Ascending aorta (tissue), 2 donors: ENCODE measurements at regions not wholly inside any gene's neighbourhood (a gene's known extent, or its start where the extent isn't known, plus 50 kb on each side); places are given as distances from the start of the nearest gene placed in this dataset.

ENCODE experiments used
- DNase-seq, 2 donors: peaks; one replicate each; pipeline ENCODE4 v3.0.0-alpha.2; 2019; ENCODE audit warnings: low spot score in 2 of 2
- H3K27ac ChIP-seq, 2 donors: fragments of 200-600 bp; sonication (generic); one replicate each; pipeline ENCODE4 v1.5.1; 2016 to 2017; ENCODE audit warnings: mild to moderate bottlenecking in 1 of 2
- H3K27me3 ChIP-seq: fragments of 200-600 bp; sonication (generic); one replicate; pipeline ENCODE4 v1.5.1; 2017
- H3K36me3 ChIP-seq, 2 donors: fragments of 200-600 bp; sonication (generic); one replicate each; pipeline ENCODE4 v1.5.1; 2016
- H3K4me1 ChIP-seq, 2 donors: fragments of 200-600 bp; sonication (generic); one replicate each; pipeline ENCODE4 v1.5.1; 2016 to 2017; ENCODE audit warnings: mild to moderate bottlenecking in 1 of 2
- H3K4me3 ChIP-seq, 2 donors: fragments of 200-600 bp; sonication (generic); one replicate each; pipeline ENCODE4 v1.5.1; 2016 to 2017; ENCODE audit warnings: mild to moderate bottlenecking in 1 of 2
- H3K9me3 ChIP-seq, 2 donors: fragments of 200-600 bp; sonication (generic); one replicate each; pipeline ENCODE4 v1.5.1; 2016
- intact Hi-C: fragments of 100-400 bp; cut with DNase I; formaldehyde crosslinking; loops from one replicate; pipeline ENCODE4 v1.15.1; 2023
- TF ChIP-seq, protein P1 (sequence below), 3 experiments: fragments of 200-600 bp in 2 of 3; fragments of 450-650 bp in 1 of 3; sonication (generic) in 2 of 3; IDR thresholded peaks; one replicate each; pipeline ENCODE4 v1.5.1; 2016 to 2019; ENCODE audit warnings: antibody characterized with exemption in 3 of 3, mild to moderate bottlenecking in 1 of 3, moderate library complexity in 1 of 3

DNA sequence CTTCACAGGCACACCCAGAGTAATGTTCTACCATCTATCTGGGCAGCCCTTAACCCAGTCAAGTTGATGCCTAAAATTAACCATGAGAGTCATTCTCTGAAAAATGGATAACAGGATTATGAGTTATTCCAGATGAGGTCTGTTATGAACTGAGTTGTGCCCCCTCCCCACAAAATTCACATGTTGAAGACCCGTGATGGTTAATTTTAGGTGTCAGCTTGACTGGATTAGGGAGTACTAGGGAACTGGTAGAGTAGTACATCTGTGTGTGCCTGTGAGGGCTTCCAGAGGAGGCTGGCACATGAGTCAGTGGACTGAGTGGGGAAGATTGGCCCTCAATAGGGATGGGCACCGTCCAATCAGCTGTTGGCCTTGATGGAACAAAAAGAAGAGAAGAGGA is 110.4 kb upstream of the MYCN start:
- TF ChIP-seq, protein P1, sequence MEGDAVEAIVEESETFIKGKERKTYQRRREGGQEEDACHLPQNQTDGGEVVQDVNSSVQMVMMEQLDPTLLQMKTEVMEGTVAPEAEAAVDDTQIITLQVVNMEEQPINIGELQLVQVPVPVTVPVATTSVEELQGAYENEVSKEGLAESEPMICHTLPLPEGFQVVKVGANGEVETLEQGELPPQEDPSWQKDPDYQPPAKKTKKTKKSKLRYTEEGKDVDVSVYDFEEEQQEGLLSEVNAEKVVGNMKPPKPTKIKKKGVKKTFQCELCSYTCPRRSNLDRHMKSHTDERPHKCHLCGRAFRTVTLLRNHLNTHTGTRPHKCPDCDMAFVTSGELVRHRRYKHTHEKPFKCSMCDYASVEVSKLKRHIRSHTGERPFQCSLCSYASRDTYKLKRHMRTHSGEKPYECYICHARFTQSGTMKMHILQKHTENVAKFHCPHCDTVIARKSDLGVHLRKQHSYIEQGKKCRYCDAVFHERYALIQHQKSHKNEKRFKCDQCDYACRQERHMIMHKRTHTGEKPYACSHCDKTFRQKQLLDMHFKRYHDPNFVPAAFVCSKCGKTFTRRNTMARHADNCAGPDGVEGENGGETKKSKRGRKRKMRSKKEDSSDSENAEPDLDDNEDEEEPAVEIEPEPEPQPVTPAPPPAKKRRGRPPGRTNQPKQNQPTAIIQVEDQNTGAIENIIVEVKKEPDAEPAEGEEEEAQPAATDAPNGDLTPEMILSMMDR (IDR thresholded peaks at IDR 0.05): no peak
- no peaks in the 10 kb centered on the region for H3K27me3 ChIP-seq
- no peak overlapping the region for H3K4me3 ChIP-seq
- H3K36me3 ChIP-seq: no peaks in the 10 kb centered on the region
- no peaks in the 10 kb centered on the region for H3K4me1 ChIP-seq
- no peak overlapping the region for H3K27ac ChIP-seq
- no peak for DNase-seq
- H3K9me3 ChIP-seq: no peaks in the 10 kb centered on the region
- intact Hi-C loops: no loop called here

DNA sequence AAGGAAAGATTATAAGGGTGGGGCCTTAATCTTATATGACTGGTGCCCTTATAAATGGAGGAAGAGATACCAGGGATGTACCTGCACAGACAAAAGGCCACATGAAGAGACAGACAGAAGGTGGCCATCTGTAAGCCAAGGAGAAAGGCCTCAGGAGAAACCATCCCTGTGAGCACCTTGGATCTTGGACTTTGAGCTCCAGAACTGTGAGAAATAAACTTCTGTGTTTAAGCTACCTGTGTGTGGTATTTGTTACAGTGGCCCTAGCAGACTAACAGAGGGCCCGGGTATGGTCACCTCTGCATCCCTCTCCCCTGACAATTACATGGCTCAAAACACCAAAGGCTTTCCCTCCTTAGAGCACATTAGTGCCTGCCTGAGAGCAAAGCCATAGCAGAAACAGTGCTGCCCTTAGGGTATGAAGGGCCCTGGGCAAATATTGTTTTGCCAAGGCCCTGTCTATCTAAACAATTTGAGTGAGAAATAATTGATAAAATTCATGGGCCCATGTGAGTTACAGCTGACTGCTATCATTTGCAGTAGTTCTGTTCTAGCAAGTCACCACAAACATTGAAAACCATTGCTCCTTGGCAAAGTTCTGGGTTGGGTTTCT is 109.3 kb upstream of the MYCN start:
- Histone ChIP-seq H3K4me1 (no peaks in the 10 kb centered on the region), H3K4me3 (no peak overlapping the region), H3K27ac (no peak overlapping the region), H3K9me3 (no peaks in the 10 kb centered on the region), H3K36me3 (no peaks in the 10 kb centered on the region), H3K27me3 (no peaks in the 10 kb centered on the region)
- no peak for DNase-seq
- intact Hi-C loops: no loop called here
- TF ChIP-seq, protein P1 (IDR thresholded peaks at IDR 0.05): no peak

DNA sequence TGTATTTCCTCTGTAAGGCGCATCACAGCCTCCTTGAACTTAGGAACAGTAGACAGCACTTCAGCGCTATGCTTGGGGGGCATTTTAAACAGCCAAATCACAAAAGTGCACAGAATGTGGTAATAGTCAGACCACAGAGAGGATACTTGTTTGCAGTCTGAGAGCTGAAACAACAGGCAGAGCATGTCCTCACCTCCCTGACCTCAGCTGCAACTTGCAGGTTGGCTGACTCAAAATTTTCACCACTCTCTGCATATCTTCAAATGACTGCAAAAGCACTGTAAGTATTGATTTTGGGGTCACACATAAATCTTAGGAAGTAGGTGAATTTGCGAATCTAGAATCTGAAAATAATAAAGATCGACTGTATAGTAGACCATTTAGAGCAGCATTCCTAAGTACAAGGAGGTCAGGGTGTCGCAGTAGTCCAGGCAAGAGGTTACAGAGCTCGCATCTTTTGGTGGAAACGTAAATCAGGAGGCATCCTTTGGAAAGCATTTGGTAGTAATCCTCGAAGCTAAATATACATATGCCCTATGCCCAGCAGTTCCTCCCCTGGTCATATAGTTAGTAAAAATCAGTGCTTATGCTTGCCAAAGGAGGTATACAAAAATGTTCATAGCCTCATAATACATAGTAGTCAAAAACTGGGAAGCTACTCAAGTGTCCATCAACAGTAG is 108.2 kb upstream of the MYCN start:
- no peak for DNase-seq
- H3K27ac ChIP-seq: no peak overlapping the region
- H3K36me3 ChIP-seq: no peaks in the 10 kb centered on the region
- TF ChIP-seq, protein P1 (IDR thresholded peaks at IDR 0.05): no peak
- H3K27me3 ChIP-seq: no peaks in the 10 kb centered on the region
- H3K9me3 ChIP-seq: peaks cover 0 to 2% of the 10 kb centered on the region in 2 donors
- H3K4me3 ChIP-seq: no peak overlapping the region
- intact Hi-C loops: no loop called here
- no peaks in the 10 kb centered on the region for H3K4me1 ChIP-seq

DNA sequence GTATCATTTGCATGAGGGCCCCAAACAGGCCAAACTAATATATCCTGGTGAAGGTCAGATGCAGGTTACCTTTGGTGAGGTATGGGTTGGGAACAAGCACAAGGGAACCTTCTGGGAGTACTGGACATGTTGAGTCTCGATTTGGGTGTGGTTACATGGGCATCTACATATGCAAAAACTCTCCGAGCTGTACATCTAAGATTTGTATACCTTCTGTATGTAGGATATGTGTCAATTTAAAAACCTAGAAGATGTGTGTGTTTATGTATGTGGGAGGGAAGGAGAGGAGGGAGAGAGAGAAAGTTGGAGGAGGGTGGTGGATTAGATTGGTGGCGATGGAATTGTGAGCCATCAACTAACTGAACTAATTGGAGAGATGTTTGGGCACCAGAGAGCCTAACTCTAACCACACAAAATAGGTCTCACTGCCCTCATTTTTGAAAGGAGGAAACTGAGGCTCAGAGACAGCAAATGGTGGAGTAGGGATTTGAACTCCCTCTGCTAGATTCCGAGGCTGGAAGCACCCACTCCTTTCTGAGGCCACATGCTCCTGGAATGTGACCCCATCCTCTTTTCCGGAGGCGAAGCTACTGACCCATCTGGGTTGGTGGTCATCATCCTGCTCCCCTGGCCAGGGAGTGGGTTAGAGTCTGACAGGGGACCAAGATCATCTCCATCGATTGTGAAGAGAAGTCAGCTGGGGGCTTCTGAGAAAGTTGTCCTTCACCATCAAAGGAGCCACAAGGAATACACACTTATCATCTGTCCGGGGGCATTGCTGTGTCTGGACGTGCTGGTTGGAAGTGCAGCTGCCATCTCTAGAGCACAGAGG is 107.3 kb upstream of the MYCN start:
- intact Hi-C loops: no loop called here
- TF ChIP-seq, protein P1 (IDR thresholded peaks at IDR 0.05): no peak
- H3K4me3 ChIP-seq: no peak overlapping the region
- H3K4me1 ChIP-seq: no peaks in the 10 kb centered on the region
- DNase-seq: no peak
- no peak overlapping the region for H3K27ac ChIP-seq
- H3K9me3 ChIP-seq: peaks cover 0 to 2% of the 10 kb centered on the region in 2 donors
- H3K36me3 ChIP-seq: no peaks in the 10 kb centered on the region
- H3K27me3 ChIP-seq: no peaks in the 10 kb centered on the region

DNA sequence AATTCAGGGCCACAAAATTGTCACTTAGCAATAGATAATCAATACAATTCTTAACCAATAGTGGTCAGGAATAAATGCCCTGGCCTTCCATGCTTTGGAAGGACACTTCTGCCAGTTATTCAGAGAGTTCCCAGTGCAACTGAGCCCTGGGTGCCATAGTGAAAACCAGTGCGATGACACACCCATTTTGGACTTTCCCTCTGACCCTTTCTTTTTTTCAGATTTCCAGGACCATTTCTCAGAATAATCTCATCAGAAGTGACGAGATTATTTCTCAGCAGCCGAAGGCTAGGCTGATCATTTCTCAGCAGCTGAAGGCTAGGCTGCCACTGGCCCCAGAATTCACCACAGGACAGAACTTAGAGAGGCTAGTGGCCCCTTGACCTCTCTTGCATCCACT is 106.6 kb upstream of the MYCN start:
- no peaks in the 10 kb centered on the region for H3K27me3 ChIP-seq
- no peak overlapping the region for H3K4me3 ChIP-seq
- H3K36me3 ChIP-seq: no peaks in the 10 kb centered on the region
- H3K27ac ChIP-seq: no peak overlapping the region
- peaks cover 0 to 2% of the 10 kb centered on the region in 2 donors for H3K9me3 ChIP-seq
- intact Hi-C loops: no loop called here
- TF ChIP-seq, protein P1 (IDR thresholded peaks at IDR 0.05): no peak
- no peak for DNase-seq
- no peaks in the 10 kb centered on the region for H3K4me1 ChIP-seq
